Dedifferentiated amniotic fluid mesenchymal stem cell (primary cell): ENCODE measurements at regions not wholly inside any gene's neighbourhood (a gene's known extent, or its start where the extent isn't known, plus 50 kb on each side); places are given as distances from the start of the nearest gene placed in this dataset.

ENCODE experiments used
- DNase-seq: peaks from one replicate; pipeline ENCODE4 v3.0.0-alpha.2; 2016; ENCODE audit errors: extremely low spot score

DNA sequence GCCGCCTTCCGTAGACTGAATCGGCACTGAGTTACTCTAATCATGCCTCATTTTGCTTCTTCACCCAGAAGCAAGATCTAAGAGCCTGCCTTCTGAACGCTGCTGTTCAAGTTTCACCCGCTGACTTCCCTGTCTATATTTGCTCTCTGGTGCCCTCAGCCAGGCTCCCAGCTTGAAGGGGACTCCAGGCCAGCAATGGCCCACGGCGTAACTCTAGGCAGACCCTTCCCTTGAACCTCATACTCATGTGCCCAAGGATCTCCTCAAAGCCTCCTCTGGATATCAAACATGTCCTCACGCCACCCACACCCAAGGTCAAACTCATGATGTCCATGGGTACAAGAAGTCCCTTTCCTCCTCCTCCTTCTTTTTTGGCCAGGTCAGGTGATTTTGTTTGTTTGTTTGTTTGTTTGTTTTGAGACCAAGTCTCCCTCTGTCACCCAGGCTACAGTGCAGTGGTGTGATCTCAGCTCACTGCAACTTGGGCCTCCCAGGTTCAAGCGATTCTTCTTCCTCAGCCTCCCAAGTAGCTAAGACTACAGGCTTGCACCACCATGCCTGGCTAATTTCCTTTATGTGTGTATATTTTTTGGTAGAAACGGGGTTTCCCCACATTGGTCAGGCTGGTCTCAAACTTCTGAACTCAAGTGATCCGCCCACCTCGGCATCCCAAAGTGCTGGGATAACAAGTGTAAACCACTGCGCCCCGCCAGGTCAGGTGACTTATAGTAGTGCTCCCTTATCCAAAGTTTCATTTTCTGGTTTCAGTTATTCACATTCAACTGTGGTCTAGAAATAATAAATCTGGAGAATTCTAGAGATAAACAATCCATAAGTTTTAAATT, 239.0 kb downstream of the SYK start:
- DNase-seq = no peak

DNA sequence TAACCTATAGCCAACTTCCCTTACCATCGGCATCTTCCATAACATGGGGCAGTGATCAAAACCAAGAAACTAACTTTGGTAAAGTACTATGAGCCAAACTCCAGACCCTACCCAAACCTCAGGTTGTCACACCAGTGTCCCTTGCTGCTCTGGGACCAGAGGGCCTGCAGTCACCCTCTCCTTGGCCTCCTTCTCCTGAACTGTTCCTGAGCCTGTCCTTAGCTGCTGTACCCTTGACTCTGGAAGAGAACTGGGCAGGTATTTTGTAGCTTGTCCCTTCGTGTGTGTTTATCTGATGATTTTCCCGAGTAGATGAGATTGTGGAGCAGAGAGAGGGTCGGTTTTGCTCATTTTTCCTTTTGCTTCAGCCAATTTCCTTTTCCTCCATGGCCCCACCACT, 240.4 kb downstream of the SYK start:
- no peak for DNase-seq

DNA sequence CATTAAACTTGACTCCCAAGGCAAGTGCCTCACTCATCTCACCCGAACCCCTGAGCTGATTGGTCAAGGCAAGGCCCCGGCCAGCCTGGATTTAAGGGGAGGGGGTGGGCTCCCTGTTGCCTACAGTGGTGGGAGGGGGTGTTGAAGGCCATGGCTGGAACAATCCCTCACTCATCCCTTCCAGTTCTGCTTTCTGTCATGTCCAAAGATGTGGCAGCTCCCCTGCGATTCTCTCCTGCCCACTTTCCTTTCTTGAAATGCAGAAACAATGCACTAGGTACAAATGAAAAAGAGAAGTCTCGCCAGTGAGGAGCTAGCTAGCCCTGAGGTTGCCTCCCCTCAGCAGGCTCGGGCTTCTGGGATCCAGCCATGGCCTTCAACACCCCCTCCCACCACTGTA, 240.9 kb downstream of the SYK start:
- no peak for DNase-seq

GRCh38 chr9:91043056-91043810, 241.6 kb downstream of the SYK start:
- DNase-seq = no peak

DNA sequence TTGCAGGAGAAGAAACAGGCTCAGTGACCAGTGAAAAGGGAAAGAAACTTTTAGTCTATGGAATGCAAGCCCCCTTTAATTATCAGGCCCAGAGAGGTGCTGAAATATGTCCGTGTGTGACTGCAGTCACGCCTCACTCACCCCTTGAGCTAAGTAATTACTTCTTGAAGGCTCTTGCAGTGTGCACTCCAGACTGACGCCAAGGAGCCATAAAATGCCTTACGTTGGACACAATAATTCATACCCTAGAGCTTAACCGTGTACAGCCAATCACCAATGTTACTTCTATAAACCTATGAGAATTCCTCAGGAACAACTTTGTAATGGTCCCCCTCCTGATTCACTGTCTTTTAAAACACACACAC, 242.2 kb downstream of the SYK start:
- no peak for DNase-seq

GRCh38 chr9:91044354-91044753, 242.7 kb downstream of the SYK start:
- DNase-seq = no peak

DNA sequence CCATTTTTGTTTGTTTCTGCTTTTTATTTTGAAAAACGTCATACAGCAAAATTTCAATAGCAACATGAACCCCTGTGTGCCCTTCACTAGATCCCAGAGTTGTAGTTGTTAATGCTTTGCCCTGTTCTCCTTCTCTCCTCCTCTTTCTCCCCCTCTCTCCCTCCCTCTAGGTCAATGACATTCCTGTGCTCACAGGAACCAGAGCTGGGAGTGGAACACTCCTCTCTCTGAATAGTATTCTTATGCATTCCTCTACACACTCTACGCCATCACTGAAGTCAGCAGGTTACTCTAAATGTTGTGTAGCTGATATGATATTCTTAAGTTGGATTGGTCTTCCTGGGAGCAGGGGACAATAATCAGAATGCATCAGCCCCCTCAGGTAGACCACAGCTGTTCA, 243.4 kb downstream of the SYK start:
- DNase-seq = no peak

DNA sequence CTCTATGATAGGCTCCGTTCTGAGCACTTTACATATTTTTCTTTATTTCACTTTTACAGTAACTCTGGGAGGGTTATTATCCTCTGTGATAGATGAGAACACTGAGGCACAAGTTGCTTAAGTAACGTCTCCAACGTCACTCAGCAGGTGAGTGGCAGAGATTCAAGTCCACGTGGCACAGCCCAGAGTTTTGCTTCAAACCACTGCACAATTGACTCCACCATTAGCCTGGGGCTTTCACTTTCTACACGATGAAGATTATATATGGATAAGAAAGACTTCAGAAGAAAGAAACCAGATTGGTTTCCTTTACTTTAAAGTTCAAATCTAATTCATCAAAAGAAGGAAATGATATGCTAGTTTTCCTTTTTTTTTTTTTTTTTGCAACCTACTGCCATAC, 245.9 kb downstream of the SYK start:
- DNase-seq = no peak

DNA sequence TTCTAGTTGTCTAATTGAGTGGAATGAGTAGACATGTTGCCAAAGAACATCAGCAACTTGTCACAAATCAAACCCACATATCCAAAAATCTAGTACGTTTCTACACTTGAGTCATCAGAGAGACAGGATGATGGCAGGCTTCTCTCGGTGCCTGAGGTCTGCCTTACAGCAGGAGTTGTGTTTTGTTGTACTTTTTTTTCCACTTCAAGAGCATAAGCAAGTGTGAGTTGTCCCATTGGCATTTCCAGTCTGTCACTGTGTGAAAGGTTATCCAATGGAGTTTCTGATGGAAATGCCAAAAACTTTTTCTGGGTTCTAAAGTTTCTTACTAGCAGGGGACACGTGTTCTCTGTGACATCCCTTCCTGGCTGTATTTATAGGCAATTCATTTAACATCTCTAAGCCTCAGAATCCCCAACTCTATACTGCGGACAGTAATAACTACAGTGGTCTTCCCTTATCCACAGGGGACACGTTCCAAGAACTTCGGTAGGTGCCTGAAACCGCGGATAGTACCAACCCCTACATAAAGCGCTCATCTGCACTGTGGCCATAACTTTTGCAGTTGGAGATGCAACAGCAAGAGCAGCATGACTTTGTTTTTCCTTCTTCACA, 246.5 kb downstream of the SYK start:
- DNase-seq = peak; percentile 36

- no peak for DNase-seq
These were observed 247.1 kb downstream of the SYK start for GRCh38 chr9:91048749-91049148.

DNA sequence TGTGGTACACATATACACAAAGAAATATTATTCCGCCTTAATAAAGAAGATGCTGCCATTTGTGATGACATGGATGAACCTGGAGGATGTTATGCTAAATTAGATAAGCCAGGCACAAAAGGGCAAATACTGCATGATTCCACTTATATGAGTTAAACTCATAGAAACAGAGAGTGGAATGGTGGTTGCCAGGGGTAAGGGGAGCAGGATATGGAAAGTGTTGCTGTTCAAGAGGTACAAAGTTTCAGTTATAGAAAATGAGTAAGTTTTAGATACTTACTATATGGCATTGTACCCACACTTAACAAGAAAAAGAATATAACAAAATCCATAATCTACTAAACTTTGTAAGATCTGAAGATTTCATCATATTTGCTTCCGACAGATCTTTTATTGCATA, 252.2 kb downstream of the SYK start:
- DNase-seq = no peak

DNA sequence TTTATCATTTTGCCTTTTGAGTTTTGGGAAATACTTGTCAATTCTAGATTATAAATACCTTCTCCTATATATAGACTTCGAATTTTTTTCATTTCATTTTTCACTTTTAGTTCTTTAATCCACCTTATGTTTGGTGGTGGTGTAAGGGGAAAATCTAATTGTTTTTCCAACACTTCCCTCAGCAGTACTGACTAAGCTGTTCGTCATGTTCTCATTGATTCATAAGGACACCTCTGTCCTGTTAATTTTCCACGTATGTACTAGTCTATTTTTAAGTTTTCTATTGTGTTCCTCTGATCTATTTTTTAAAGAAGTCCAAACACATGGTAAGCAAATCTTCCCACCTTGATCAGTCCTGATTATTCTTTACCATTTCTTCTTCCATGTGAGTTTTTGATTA, 254.2 kb downstream of the SYK start:
- no peak for DNase-seq

DNA sequence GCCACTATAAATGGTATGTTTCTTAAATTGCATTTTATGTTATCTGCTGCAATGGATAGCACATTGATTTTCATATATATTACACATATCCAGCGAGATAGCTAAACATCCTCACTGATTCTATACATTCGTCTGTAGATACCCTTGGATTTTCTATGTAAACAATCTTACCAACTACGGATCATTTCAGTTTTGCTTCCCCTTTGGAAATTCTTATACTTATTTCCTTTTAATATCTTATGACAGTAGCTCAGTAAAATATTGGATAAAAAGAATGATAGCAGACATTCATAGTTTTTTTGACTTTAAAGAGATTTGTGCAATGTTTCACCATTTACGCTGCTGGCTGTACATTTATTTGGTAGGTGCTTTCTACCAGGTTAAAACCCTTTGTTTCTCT, 254.9 kb downstream of the SYK start:
- DNase-seq = no peak

DNA sequence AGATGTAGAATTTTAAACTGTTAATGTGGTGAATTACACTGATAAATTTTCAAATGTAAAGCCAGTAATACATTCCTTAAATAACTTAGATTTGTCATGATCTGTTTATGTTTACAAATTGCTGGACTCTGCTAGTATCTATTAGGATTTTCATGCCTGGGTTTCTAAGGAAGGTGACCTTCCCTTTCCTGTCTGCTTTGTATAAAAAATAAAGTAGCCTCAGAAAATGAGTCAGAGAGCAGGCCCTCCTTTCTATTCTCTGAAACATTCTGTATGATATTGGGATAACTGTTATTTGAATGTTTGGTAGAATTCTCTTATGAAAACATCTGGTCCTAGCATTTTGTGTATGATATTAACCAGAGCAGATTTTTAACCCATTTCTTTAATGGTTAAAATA, 255.3 kb downstream of the SYK start:
- DNase-seq = no peak

DNA sequence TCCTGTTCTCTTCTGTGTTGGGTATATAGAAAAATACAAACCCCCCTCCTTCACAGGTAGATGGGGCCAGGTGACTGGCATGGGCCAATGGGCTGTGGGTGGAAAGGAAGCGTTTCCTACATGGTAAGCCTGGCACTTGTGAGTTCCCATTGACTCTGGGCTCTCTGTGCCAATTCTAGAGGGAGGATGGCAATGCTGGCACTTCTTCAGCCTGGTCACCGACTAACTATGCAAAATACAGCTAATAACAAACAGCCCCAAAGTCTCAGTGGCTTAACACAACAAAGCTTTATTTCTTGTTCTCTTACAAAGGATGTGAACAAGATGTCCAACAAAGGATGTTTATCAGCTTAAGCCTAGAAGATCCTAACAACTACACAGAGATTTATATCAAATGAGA, 258.1 kb downstream of the SYK start:
- no peak for DNase-seq

- peak; percentile 97 for DNase-seq
These were observed 259.1 kb downstream of the SYK start for GRCh38 chr9:91060520-91061343.

DNA sequence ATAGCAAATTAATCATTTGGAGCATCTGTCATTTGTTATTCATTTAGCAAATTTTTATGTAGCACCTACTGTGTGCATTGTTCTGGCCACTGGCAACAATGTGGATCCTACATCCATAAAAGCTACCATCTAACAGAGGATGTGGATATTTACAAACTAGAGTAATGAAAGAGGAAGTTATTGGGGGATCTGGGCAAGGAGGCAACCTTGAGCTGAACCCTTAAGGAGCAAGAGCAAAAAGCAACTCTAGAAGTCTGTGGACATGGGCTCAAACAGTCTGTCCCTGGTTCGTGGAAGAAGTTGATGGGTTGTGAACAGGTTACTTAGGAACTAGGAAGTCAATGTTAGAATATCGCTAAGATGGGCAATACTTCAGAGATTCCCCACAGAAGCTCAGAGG, 259.9 kb downstream of the SYK start:
- no peak for DNase-seq

GRCh38 chr9:91062281-91062680, 260.7 kb downstream of the SYK start:
- DNase-seq = no peak

- no peak for DNase-seq
These were observed 261.9 kb downstream of the SYK start for GRCh38 chr9:91063471-91063870.

DNA sequence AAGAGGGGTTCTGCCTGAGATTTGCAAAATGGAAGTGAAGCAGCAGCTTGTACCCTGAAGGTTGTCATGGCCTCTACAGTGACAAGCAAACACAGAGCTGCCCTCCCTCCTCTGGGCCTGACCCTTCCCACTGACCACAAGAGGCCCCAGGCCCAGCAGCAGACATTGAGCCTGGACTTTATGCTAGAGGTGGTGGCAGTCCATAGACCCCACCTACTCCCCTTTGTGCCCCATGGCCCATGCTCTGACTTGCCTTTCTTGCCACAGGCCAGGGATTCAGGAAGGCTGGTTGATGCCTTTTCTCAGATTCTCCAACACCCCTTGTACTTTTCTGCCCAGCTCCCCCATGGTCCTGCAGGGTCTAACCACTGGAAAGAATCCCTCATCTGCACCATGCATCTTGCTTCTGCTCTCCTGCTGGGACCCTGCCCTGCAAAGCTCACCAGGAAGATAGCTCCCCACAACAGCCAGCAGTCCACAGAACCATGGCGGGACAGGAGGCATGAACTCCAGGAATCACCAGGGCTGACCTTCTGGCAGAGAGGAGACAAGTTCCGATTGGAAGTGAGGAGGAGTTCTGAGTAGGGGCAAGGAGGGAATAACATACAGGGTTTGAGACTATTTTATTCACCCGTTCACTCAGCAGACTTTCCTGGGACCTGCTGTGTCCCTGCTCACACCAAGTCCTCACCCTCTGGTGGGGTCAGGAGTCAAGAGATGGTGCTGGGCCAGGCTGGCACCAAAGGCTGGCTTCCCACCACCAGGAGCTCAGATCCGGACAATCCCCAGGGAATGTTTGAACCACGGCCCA, 263.8 kb downstream of the SYK start:
- no peak for DNase-seq

DNA sequence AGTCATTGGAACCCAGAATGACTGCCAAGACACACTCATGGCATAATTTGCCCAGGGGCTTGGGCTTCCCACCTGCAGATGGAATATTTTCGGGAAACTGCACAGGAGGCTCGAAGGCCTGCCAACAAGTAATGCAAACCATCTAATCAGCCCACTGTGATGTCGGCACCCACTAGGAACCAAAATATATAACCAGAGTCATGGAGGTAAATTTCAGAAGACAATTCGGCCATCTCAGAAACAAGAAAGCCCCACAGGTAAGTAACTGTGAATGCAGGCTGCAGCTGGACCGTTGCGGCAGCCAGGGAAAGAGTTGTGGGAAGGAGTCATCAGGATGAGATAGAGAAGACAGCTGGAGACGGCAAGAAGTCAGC, 264.4 kb downstream of the SYK start:
- no peak for DNase-seq
